Esophagus (tissue), 2 donors: ENCODE measurements at regions not wholly inside any gene's neighbourhood (a gene's known extent, or its start where the extent isn't known, plus 50 kb on each side); places are given as distances from the start of the nearest gene placed in this dataset.
"Not testable (repeated sequence)": the region's sequence is repeated elsewhere in the genome, so short reads cannot be mapped to it uniquely, and the experiment has no call there.

Source experiments
- H3K27ac ChIP-seq, 2 donors: one replicate each; pipeline ENCODE4 v1.5.1; 2013; ENCODE audit warnings: low read depth in 2 of 2, mild to moderate bottlenecking in 2 of 2, inconsistent platforms in 1 of 2, low read length in 1 of 2, moderate library complexity in 1 of 2
- H3K27me3 ChIP-seq, 2 donors: one replicate each; pipeline ENCODE4 v1.6.1; 2013; ENCODE audit warnings: low read length in 2 of 2, control low read depth in 1 of 2, mild to moderate bottlenecking in 1 of 2; ENCODE audit not compliant: insufficient read depth in 2 of 2, control insufficient read depth in 1 of 2
- H3K36me3 ChIP-seq, 2 donors: one replicate each; pipeline ENCODE4 v1.6.1; 2013; ENCODE audit warnings: low read length in 1 of 2; ENCODE audit not compliant: control insufficient read depth in 2 of 2, insufficient read depth in 2 of 2
- H3K4me1 ChIP-seq, 2 donors: one replicate each; pipeline ENCODE4 v1.6.1; 2013; ENCODE audit warnings: low read length in 1 of 2; ENCODE audit not compliant: control insufficient read depth in 2 of 2, insufficient read depth in 2 of 2
- H3K4me3 ChIP-seq, 2 donors: one replicate each; pipeline ENCODE4 v1.5.1; 2013; ENCODE audit warnings: low read length in 2 of 2, mild to moderate bottlenecking in 2 of 2, low read depth in 1 of 2, moderate library complexity in 1 of 2
- H3K9me3 ChIP-seq, 2 donors: one replicate each; pipeline ENCODE4 v1.6.1; 2013; ENCODE audit warnings: mild to moderate bottlenecking in 2 of 2, low read depth in 1 of 2, low read length in 1 of 2, moderate library complexity in 1 of 2; ENCODE audit not compliant: control insufficient read depth in 2 of 2, insufficient read depth in 1 of 2
- WGBS, 2 donors: extraction: QIAGEN DNeasy Blood & Tissue Kit; methylation state at CpG; one replicate each; pipeline ENCODE4 v1.1.7; 2013; 5-methylcytosine and 5-hydroxymethylcytosine counted together
- donor health status: healthy with polysubstance abuse.
- donor health status: Bipolar disorder and iron deficiency.

DNA sequence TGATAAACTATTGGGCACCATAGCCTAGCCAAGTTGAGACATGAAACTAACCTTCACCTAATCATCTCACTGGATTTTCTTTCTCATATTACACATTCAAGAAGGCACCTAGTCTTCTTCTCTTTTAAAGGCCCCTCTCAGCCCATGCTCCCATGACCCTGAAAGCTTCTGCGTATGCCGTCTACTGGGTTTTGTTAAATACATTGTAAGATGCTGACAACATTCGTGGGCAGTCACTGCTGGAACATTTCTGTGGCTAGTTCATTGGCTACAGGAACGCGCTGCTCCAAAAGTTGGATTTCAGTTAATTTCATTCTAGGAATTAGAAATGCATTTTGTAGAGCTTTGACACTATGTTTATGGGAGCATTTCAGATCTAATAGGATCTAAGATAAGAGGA lies 52.3 kb upstream of the CHD2 start:
- Histone ChIP-seq H3K4me3 (no peak overlapping the region), H3K4me1 (no peaks in the 10 kb centered on the region), H3K27me3 (no peaks in the 10 kb centered on the region), H3K9me3 (no peaks in the 10 kb centered on the region), H3K27ac (no peak overlapping the region), H3K36me3 (no peaks in the 10 kb centered on the region)
- WGBS, 2 donors: 90 to 97% methylated on average over 5 of the region's 5 CpGs

DNA sequence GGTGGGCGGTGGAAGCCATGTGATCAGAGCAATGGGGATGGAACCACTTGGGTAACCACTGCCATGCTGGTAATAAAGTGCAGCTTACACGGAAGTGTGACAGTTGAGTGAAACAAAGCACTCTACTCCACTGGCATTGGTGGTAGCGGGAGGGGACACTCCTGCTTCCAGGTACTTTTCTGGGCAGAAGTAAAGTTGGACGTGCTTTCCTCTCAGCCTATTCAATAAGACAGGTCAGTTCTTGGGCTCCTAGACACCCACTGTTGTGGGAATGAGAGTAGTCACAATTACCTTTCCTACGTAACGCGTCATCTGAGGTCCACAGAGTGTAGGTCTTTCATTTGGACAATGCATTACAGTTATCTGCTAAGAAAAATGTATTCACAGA lies 51.7 kb upstream of the CHD2 start:
- WGBS, 2 donors: 95 to 96% methylated on average over 7 of the region's 7 CpGs
- no peaks in the 10 kb centered on the region for H3K27me3 ChIP-seq
- H3K4me3 ChIP-seq: no peak overlapping the region
- H3K4me1 ChIP-seq: no peaks in the 10 kb centered on the region
- H3K9me3 ChIP-seq: no peaks in the 10 kb centered on the region
- no peak overlapping the region for H3K27ac ChIP-seq
- H3K36me3 ChIP-seq: no peaks in the 10 kb centered on the region

DNA sequence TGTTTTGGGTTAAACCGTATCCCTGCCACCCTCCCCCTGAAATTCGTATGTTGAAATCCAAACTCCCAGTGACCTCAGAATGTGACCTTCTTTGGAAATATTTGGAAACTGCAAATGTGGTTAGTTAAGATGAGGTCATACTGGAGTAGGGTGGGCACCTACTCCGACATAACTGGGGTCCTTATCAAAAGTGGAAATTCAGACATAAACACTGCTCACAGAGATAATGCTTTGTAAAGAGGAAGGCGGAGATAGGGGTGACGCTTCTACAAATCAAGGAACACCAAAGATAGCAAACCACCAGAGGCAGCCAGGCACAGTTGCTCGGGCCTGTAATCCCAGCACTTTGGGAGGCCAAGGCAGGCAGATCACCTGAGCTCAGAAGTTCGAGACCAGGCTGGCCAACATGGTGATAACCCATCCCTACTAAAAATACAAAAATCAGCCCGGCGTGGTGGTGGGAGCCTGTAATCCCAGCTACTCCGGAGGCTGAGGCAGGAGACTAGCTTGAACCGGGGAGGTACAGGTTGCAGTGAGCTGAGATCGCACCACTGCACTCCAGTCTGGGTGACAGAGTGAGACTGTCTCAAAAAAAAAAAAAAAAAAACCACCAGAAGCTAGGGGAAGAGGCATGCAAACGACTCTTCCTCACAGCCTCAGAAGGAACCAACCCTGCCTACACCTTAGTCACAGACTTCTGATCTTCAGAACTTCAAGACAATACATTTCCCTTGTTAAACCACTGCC lies 51.1 kb upstream of the CHD2 start:
- Histone ChIP-seq H3K4me3 (no peak overlapping the region), H3K9me3 (no peaks in the 10 kb centered on the region), H3K27me3 (no peaks in the 10 kb centered on the region), H3K36me3 (no peaks in the 10 kb centered on the region), H3K4me1 (no peaks in the 10 kb centered on the region), H3K27ac (no peak overlapping the region)
- WGBS, 2 donors: 81 to 83% methylated on average over 13 of the region's 13 CpGs

DNA sequence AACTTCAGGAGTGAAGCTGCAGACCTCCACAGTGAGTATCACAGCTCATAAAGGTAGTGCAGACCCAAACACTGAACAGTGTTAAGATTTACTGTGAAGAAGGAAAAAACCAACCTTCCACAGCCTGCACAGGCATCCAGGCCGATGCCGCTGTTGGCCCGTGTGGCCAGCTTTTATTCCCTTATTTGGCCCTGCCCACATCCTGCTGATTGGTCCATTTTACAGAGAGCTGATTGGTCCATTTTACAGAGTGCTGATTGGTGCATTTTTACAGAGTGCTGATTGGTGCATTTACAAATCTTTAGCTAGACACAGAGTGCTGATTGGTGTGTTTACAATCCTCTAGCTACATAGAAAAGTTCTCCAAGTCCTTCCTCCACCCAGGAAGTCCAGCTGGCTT lies 49.9 kb upstream of the CHD2 start:
- H3K4me1 ChIP-seq, H3K27ac ChIP-seq, H3K4me3 ChIP-seq, H3K27me3 ChIP-seq, H3K9me3 ChIP-seq, H3K36me3 ChIP-seq: not testable (repeated sequence)
- 93 to 96% methylated on average over 3 of the region's 3 CpGs for WGBS, 2 donors
